Fibroblast of villous mesenchyme (primary cell): ENCODE measurements at regions not wholly inside any gene's neighbourhood (a gene's known extent, or its start where the extent isn't known, plus 50 kb on each side); places are given as distances from the start of the nearest gene placed in this dataset.
A peak's percentile ranks its signal among the peaks of the same experiment; 100 is the strongest.

Experiments
- DNase-seq: peaks from one replicate; pipeline ENCODE4 v3.0.0-alpha.2; 2010; ENCODE audit warnings: low read depth
- H3K4me3 ChIP-seq: 2 replicates; pipeline ENCODE4 v1.5.1; 2011; ENCODE audit warnings: low read depth, mild to moderate bottlenecking, low read length
- TF ChIP-seq, protein P1 (sequence below): IDR thresholded peaks from 2 replicates; pipeline ENCODE4 v1.5.1; 2012; ENCODE audit warnings: low read depth, mild to moderate bottlenecking, low read length; ENCODE audit not compliant: insufficient read depth

DNA sequence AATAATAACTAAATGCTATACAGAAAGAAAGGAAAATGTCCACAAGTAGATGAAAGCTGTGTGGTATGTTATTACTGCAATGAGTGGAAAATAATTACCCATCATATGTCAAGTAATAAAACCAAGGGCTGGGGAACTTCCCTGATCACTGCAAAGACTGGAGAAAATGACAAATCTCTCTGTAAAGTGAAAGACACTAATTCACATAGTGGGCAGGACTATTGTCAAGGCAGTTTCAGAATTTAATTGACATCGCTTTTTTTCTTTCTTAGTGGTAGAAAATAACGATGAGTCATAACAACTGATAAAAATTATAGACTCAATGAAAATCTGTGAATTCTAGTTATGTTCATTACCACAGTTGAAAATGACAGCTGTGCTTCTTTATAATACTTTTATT, 153.7 kb upstream of the ST6GALNAC5 start:
- no peak for DNase-seq
- no peak overlapping the region for H3K4me3 ChIP-seq
- TF ChIP-seq, protein P1, sequence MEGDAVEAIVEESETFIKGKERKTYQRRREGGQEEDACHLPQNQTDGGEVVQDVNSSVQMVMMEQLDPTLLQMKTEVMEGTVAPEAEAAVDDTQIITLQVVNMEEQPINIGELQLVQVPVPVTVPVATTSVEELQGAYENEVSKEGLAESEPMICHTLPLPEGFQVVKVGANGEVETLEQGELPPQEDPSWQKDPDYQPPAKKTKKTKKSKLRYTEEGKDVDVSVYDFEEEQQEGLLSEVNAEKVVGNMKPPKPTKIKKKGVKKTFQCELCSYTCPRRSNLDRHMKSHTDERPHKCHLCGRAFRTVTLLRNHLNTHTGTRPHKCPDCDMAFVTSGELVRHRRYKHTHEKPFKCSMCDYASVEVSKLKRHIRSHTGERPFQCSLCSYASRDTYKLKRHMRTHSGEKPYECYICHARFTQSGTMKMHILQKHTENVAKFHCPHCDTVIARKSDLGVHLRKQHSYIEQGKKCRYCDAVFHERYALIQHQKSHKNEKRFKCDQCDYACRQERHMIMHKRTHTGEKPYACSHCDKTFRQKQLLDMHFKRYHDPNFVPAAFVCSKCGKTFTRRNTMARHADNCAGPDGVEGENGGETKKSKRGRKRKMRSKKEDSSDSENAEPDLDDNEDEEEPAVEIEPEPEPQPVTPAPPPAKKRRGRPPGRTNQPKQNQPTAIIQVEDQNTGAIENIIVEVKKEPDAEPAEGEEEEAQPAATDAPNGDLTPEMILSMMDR: no peak

DNA sequence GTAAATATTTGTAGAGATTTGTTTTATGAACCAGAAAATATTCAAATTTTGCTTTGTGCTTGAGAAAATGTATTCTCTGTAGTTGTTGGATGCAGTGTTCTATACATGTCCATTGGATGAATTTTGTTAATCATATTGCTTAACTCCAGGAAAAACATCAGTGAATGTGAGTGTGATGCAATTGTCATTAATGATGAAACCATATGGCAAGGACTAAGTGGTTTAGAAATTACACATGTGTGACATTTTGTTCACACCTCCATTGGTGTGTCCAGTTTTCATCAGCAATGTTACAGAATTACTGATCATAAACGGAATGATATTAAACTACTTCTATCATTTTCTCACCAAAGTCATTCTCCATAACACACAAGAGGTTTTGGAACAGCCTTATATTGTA, 151.8 kb upstream of the ST6GALNAC5 start:
- TF ChIP-seq, protein P1: no peak

DNA sequence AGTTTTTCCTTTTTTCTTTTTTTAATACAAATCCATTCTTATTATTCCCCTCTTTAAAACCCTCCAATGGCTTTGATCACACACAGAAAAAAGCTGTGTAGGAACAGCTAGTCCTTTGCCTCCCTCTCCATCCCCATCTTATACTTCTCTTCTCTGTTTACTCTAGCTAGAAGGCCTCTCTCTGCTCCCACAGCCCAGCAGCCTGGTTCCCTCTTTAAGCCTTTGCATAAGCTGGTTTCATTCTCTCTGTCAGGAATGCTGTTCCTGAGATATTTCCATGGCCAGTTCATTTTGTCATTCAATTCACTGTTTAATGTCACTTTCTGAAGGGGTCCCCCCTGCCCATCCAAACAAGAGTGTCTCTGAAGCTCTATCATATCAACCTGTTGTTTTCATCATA, 143.3 kb upstream of the ST6GALNAC5 start:
- no peak overlapping the region for H3K4me3 ChIP-seq
- TF ChIP-seq, protein P1: no peak
- DNase-seq: no peak

More for the DNA sequence above, 151.8 kb upstream of the ST6GALNAC5 start:
- DNase-seq: peak; percentile 0
- H3K4me3 ChIP-seq: no peak overlapping the region

DNA sequence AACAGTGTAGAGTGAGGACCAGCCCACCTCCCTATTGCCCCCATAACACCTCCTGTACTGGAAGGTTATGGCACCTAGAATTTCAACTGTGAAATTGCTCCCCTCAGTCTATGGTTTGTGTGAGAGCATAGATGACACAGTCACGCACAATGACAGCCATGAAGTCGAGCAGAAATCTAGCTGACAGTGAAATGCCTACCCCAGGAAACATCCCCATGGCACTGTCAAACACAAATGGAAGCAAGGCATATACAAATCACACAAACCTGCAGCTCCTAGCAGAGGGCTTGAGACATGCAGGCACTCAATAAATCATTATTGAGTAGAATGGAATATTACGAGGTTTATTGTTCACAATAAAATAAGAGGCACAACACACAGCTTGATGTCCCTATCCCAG, 142.5 kb upstream of the ST6GALNAC5 start:
- H3K4me3 ChIP-seq: no peak overlapping the region
- DNase-seq: no peak
- TF ChIP-seq, protein P1: no peak

DNA sequence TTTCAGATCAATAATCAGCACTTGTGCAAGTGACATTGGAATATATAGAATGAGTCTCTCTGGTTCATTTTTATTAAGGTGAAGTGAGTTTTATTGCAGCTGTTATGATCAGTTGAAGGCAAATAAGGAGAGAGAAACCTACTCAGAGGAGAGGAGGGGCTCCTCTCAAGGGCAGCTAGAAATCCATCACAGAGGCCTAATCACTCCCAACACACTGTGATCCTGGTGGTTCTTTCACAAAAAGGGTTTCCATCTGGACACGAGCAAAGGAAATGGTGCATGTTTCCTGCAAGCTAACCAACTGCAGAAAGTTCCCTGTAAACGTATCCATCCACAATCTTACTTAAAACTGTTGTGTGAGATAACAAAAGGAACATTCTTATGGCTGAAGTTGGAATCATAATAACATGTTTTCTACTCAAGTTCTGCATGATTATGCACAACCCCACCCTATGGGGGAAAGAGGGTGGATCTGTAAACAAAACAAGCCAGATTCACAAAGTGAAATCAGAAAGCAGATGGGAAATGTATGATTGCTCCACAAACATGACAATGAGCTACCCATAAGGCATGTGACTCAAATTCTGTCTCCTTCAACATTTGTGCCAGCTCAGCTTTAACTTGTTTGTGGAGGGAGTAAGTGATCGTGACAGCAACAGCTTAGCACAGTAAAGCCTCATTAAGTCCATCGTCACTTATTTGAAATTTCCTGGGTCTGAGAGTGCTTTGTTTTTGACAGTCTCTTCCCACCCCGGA, 141.2 kb upstream of the ST6GALNAC5 start:
- H3K4me3 ChIP-seq: no peak overlapping the region
- DNase-seq: peak; percentile 16
- TF ChIP-seq, protein P1: no peak

DNA sequence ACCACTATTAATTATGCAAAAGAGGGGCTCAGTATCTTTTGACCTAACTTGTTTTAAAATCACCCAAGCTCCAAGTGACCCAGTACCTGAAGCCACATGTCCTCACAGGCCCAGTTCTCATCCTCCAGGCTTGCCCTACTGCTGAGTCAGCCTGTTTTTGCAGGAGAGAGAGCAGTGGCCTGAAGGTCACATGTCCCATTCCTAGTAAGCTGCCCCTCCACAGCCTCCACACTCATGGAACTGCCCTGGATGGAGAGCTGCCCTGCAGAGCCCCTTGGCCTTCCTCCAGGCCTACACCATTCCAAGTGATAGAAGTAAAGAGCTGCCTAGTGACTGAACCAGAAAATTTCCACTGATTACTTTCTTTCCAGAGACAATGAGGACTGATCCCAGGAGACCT, 139.8 kb upstream of the ST6GALNAC5 start:
- no peak for DNase-seq
- no peak overlapping the region for H3K4me3 ChIP-seq
- TF ChIP-seq, protein P1: no peak

DNA sequence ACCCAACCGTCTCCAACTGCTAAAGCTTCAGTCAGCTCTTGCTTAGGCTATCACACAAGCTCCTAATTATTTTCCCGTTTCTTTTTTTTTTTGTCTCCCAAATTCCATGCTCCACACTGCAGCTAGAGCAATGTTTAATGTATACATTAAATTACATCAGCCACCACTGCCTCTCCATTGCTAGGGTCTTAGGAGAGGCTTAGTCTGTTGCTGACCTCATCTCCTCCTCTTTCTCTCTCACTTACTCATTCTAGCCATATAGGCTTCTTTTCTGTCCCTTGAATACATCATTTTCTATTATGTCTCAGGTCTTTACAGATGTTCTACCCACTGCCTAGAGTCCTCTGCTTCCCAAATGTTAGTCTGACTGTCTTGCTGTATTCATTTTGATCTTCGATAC, 138.1 kb upstream of the ST6GALNAC5 start:
- TF ChIP-seq, protein P1: no peak
- no peak for DNase-seq
- no peak overlapping the region for H3K4me3 ChIP-seq
